ENCODE measurements at regions not wholly inside any gene's neighbourhood (a gene's known extent, or its start where the extent isn't known, plus 50 kb on each side); places are given as distances from the start of the nearest gene placed in this dataset.
"Not testable (repeated sequence)": the region's sequence is repeated elsewhere in the genome, so short reads cannot be mapped to it uniquely, and the experiment has no call there.

DNA sequence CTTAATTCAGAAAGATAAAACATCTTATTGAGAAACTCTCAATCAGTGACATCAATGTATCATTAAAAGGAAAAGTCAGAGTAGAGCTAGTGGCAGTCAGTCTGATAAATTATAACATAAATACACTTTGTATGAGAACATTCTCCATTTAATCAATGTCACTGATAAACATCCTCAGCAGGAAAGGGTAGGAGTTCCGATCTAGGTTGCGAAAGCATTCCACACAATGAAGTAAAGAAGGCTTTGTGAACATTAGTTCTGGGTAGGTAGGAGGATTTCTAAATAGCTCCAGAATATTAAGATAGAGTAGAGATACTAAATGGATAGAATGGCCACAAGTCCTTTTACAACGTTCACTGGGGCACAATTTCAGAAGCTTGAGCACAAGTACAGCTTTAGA, 179.7 kb upstream of the MALRD1 start:
- DNase-seq (ENCODE audit: low read depth in 2 of 2) = no peak

GRCh38 chr10:18875477-18875876, 173.1 kb upstream of the MALRD1 start:
- DNase-seq (ENCODE audit: low read depth in 2 of 2) = no peak

- DNase-seq (ENCODE audit: low read depth in 2 of 2) = no peak
These were observed 169.3 kb upstream of the MALRD1 start for GRCh38 chr10:18879284-18879683.

DNA sequence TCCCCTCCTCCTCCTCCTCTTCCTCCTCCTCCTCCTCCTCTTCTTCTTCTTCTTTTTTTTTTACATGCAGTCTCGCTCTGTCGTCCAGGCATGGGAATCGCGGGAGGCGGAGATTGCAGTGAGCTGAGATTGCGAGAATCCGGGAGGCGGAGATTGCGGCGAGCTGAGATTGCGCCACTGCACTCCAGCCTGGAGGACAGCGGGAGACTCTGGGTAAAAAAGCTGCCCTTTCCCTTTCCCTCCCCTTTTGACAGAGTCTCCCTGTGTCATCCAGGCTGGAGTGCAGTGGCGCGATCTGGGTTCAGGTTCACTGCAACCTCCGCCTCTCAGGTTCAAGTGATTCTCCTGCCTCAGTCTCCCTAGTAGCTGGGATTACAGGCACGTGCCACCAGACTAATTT, 168.1 kb upstream of the MALRD1 start:
- DNase-seq (ENCODE audit: low read depth in 2 of 2) = no peak

GRCh38 chr10:18886102-18886501, 162.5 kb upstream of the MALRD1 start:
- DNase-seq (ENCODE audit: low read depth in 2 of 2) = no peak

DNA sequence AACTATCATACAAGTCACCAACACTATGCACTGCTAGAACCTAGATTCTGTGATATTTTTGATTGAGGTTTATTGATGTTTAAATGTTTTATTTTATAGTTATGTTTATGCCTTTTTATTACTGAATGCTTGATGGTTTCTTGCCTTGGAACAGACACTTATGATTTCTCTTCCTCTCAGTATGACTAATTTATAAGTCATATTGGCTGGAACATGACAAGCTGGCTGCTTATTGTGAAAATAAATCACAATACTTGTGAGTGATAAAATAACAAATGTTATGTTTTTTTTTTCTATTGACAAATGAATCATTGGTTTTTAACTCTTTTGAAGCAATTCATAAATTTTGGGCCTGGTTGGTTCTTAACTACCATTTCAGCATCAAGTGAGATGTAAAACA, 142.0 kb upstream of the MALRD1 start:
- no peak for DNase-seq (ENCODE audit: low read depth in 2 of 2)

DNA sequence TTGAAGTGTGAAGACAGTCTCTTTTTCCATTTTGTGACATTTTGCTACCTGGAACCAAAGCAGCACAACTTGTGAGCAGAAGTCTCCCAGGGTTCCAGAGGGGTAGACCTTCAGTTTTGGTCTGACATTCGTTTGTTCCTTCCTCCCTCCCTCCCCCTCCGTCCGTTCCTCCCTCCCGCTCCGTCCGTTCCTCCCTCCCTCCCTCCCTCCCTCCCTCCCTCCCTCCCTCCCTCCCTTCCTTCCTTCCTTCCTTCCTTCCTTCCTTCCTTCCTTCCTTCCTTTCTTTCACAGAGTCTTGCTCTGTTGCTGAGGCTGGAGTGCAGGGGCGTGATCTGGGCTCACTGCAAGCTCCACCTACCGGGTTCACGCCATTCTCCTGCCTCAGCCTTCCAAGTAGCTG, 131.2 kb upstream of the MALRD1 start:
- DNase-seq (ENCODE audit: low read depth in 2 of 2) = not testable (repeated sequence)

DNA sequence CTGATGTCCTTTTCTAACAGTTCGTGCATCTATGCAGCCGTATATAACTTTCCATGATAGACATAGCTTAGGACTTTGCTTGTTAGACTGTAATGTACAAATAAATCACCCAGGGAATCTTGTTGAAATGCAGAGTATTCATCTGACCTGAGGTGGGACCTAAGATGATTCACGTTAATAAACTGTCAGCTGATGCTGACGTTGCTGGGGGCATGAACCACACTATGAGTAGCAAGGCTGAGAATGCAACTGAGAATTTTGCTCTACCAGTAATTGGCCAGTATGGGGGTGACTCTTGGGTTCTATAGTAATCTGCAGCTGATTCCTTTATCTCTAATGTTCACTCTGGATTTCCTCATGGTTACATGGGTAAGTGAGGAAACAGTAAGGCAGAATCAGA, 130.1 kb upstream of the MALRD1 start:
- DNase-seq (ENCODE audit: low read depth in 2 of 2) = peak; percentile 50 to 63

- DNase-seq (ENCODE audit: low read depth in 2 of 2) = no peak
These were observed 99.2 kb upstream of the MALRD1 start for GRCh38 chr10:18949391-18949790.

DNA sequence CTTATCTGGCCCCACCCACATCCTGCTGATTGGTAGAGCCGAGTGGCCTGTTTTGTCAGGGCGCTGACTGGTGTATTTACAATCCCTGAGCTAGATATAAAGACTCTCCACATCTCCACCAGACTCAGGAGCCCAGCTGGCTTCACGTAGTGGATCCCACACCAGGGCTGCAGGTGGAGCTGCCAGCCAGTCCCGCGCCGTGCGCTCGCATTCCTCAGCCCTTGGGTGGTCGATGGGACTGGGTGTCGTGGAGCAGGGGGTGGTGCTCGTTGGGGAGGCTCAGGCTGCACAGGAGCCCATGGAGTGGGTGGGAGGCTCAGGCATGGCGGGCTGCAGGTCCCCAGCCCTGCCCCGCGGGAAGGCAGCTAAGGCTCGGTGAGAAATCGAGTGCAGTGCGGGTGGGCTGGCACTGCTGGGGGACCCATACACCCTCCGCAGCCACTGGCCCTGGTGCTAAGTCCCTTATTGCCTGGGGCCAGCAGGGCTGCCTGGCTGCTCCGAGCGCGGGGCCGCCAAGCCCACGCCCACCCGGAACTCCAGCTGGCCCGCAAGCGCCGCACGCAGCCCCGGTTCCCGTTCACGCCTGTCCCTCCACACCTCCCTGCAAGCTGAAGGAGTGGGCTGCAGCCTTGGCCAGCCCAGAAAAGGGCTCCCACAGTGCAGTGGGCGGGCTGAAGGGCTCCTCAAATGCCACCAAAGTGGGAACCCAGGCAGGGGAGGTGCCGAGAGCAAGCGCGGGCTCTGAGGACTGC, 97.4 kb upstream of the MALRD1 start:
- DNase-seq (ENCODE audit: low read depth in 2 of 2) = not testable (repeated sequence)

DNA sequence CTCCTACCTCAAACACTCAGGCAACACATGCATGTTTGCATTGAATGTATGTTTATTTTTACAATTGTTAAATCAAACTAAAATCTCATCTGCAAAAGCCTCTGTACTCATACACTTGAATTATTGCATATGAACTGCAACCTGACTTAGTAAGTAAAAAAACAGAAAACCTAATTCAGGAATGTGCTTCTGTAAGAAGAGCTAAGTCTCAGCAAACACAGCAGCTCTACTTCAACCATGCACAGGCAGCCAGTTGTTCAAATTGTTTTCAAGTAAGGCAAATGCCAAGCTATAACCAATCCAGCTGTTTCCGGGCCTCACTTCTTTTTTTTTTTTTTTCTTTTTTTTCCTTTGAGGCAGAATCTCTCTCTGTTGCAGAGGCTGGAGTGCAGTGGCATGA, 93.5 kb upstream of the MALRD1 start:
- no peak for DNase-seq (ENCODE audit: low read depth in 2 of 2)

DNA sequence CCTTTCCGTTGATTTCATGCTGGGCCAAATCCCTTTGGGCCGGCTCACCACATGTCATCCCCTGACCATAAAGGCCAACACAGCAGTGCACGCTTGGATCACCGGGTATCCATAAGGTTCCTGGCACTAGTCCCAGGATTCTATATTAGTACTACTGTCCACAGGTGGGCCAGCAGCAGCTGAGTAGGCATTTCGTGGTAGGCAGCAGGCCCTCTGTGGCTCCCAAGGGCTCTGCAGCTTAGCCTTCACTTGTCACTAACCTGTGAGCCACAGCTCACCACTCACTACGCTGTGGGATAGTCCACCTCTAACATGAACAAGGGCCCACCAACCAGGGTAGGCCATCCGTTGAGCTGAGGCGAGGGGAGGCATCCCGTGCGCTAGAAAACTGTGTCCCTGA, 89.2 kb upstream of the MALRD1 start:
- no peak for DNase-seq (ENCODE audit: low read depth in 2 of 2)

- no peak for DNase-seq (ENCODE audit: low read depth in 2 of 2)
These were observed 88.0 kb upstream of the MALRD1 start for GRCh38 chr10:18960466-18961079.

DNA sequence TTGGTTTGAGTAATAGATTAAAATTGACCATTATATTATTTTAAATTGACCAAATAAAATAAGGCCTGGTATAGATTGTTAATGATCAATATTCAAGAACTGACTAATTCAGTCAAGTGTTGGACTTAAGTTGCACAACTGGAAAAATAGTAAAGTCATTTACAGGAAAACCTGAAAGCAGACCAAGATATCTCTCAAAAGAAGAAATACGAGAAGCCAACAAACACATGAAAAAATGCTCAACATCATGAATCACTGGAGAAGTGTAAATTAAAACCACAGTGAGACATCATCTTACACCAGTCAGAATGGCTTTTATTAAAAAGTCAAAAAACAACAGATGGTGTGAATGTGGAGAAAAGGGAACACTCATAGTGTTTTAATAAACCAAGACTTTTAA, 80.4 kb upstream of the MALRD1 start:
- DNase-seq (ENCODE audit: low read depth in 2 of 2) = no peak

- DNase-seq (ENCODE audit: low read depth in 2 of 2) = no peak
These were observed 71.8 kb upstream of the MALRD1 start for GRCh38 chr10:18976696-18977251.

DNA sequence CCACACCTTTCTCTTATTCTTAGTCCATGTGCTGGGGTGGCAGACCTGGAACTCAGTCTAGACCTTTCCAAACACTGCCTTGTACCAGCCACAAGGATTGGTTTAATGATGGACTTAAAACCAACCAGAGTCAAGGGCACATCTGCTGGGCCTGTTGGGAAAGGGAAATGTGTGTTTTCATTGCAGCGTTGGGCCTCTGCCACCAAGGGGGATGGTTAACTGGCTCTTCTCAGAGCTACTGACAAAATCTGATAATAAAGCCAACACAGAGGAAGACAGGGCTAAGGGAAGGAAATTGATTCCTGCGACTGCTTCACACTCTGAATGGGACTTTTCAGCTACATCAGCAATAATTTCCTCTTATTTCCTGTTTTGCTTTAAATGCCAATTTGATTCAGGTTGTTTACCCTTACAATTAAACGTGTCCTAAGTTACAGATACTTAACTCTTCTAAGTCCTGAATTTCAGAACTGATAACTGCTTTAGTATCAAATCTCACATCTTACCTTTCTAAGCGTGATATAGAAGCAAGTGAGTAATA, 68.4 kb upstream of the MALRD1 start:
- DNase-seq (ENCODE audit: low read depth in 2 of 2) = no peak

DNA sequence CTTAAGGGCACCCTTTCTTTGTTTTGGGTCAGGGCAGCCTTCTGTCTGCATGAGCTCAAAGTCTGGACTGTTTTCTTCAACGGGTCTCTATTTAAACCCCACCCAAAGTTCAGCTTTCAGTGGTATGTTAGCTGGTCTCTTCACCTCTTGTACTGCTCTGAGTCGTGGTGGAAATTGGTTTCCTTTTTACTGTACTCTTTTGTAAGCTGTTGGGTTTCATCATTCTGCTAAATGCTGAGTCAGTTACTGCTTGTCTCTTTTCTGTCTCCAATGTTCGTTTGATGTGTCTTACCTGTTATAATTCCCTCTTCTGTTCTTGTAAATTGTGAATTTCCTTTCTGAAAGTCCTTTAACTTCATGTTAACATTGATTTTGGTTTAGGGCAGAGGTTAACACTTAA, 64.1 kb upstream of the MALRD1 start:
- DNase-seq (ENCODE audit: low read depth in 2 of 2) = no peak

DNA sequence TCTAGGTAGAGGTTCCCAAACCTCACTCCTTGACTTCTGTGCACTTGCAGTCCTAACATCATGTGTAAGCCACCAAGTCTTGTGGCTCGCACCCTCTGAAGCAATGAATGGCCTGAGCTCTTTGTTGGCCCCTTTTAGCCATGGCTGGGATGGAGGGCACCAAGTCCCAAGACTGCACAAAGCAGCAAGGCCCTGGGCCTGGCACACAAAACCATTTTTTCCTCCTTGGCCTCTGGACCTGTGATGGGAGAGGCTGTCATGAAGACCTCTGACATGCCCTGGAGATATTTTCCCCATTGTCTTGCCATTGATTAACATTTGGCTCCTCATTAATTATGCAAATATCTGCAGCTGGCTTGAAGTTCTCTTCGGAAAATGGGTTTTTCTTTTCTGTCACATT, 60.3 kb upstream of the MALRD1 start:
- DNase-seq (ENCODE audit: low read depth in 2 of 2) = no peak
